ENCODE measurements at regions not wholly inside any gene's neighbourhood (a gene's known extent, or its start where the extent isn't known, plus 50 kb on each side); places are given as distances from the start of the nearest gene placed in this dataset.

DNA sequence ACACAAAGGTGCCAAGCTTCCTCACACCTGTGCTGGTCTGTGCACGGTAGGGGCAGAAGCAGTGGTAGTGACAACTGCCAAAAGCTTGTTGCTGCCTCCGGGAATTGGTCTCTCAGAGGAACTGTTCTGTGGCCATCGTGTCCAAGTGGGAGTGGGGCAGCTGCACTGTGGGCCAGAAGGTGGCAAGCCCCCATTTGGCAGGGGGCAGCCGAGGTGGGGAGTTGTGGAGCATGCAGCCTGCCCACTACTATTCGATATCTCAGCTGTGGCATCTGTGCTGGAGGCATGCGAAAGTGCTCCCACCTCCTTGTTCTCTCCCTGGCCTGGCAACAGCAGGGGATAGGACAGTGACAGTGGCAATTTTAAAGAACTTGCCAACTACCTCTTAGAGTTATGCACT lies 192.8 kb downstream of the TBX22 start:
- POLR2A ChIA-PET = no interaction called here
- FAIRE-seq = no peak
- no peak for DNase-seq (ENCODE audit: low read depth, low spot score)

More for the DNA sequence above, 192.8 kb downstream of the TBX22 start:
- no peak for ATAC-seq
- Histone ChIP-seq H3K9ac (ENCODE audit: control insufficient read depth, insufficient read depth, low read length) (no peak overlapping the region), H3K4me1 (ENCODE audit: control insufficient read depth, insufficient read depth, low read length) (no peaks in the 10 kb centered on the region), H3K9me3 (replicated peaks; ENCODE audit: control insufficient read depth, insufficient read depth, low read length) (no peaks in the 10 kb centered on the region), H3K27ac (ENCODE audit: control insufficient read depth, insufficient read depth) (no peak overlapping the region), H3K4me2 (ENCODE audit: control insufficient read depth, insufficient read depth) (no peak overlapping the region), H3K4me3 (no peak overlapping the region), H4K20me1 (ENCODE audit: control insufficient read depth, insufficient read depth) (no peaks in the 10 kb centered on the region), H2AFZ (ENCODE audit: control insufficient read depth, low read depth, low read length) (no peak overlapping the region), H3K27me3 (replicated peaks in 1 of 2; ENCODE audit: control insufficient read depth in 2 of 2, insufficient read depth in 2 of 2, low read length in 1 of 2) (no peaks in the 10 kb centered on the region), H3K79me2 (ENCODE audit: control insufficient read depth, insufficient read depth, low read length) (no peaks in the 10 kb centered on the region), H3K36me3 (ENCODE audit: control insufficient read depth in 2 of 2, insufficient read depth in 2 of 2, low read length in 1 of 2) (no peaks in the 10 kb centered on the region)
- ChIA-PET RAD21 (ENCODE audit: unreplicated experiment) (no interaction called here), CTCF (no interaction called here), SMC1A (ENCODE audit: uncharacterized antibody, unreplicated experiment) (no interaction called here)
- TF ChIP-seq NR2C2 (IDR thresholded peaks at IDR 0.05; ENCODE audit: borderline replicate concordance, control insufficient read depth, insufficient read length, low read depth) (no peak), SP1 (IDR thresholded peaks at IDR 0.05; ENCODE audit: low read depth, low read length) (no peak), POLR2A (IDR thresholded peaks at IDR 0.05; ENCODE audit: low read depth, low read length) (no peak), CEBPB (IDR thresholded peaks at IDR 0.05; ENCODE audit: borderline replicate concordance in 1 of 2, low read depth in 2 of 2, low read length in 2 of 2) (no peak), YBX1 (IDR thresholded peaks at IDR 0.05) (no peak), CHD1 (IDR thresholded peaks at IDR 0.05; ENCODE audit: low read depth, low read length) (no peak), RB1 (IDR thresholded peaks at IDR 0.05; ENCODE audit: borderline replicate concordance) (no peak), PAX8 (IDR thresholded peaks at IDR 0.05) (no peak), ZNF207 (IDR thresholded peaks at IDR 0.05; ENCODE audit: borderline replicate concordance) (no peak), NFIC (IDR thresholded peaks at IDR 0.05; ENCODE audit: low read depth, low read length) (no peak)
- TF ChIP-seq, protein P1, sequence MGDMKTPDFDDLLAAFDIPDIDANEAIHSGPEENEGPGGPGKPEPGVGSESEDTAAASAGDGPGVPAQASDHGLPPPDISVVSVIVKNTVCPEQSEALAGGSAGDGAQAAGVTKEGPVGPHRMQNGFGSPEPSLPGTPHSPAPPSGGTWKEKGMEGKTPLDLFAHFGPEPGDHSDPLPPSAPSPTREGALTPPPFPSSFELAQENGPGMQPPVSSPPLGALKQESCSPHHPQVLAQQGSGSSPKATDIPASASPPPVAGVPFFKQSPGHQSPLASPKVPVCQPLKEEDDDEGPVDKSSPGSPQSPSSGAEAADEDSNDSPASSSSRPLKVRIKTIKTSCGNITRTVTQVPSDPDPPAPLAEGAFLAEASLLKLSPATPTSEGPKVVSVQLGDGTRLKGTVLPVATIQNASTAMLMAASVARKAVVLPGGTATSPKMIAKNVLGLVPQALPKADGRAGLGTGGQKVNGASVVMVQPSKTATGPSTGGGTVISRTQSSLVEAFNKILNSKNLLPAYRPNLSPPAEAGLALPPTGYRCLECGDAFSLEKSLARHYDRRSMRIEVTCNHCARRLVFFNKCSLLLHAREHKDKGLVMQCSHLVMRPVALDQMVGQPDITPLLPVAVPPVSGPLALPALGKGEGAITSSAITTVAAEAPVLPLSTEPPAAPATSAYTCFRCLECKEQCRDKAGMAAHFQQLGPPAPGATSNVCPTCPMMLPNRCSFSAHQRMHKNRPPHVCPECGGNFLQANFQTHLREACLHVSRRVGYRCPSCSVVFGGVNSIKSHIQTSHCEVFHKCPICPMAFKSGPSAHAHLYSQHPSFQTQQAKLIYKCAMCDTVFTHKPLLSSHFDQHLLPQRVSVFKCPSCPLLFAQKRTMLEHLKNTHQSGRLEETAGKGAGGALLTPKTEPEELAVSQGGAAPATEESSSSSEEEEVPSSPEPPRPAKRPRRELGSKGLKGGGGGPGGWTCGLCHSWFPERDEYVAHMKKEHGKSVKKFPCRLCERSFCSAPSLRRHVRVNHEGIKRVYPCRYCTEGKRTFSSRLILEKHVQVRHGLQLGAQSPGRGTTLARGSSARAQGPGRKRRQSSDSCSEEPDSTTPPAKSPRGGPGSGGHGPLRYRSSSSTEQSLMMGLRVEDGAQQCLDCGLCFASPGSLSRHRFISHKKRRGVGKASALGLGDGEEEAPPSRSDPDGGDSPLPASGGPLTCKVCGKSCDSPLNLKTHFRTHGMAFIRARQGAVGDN (IDR thresholded peaks at IDR 0.05) = no peak
- TF ChIP-seq, protein P2, sequence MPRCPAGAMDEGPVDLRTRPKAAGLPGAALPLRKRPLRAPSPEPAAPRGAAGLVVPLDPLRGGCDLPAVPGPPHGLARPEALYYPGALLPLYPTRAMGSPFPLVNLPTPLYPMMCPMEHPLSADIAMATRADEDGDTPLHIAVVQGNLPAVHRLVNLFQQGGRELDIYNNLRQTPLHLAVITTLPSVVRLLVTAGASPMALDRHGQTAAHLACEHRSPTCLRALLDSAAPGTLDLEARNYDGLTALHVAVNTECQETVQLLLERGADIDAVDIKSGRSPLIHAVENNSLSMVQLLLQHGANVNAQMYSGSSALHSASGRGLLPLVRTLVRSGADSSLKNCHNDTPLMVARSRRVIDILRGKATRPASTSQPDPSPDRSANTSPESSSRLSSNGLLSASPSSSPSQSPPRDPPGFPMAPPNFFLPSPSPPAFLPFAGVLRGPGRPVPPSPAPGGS (IDR thresholded peaks at IDR 0.05; ENCODE audit: borderline replicate concordance, insufficient read depth, low read depth, low read length, poor library complexity, severe bottlenecking) = no peak
- WGBS (ENCODE audit: insufficient coverage, insufficient replicate concordance, low lambda C conversion rate, missing lambda C conversion rate) = 33% methylated on average over 6 of the region's 6 CpGs
- in situ Hi-C loops (cut with MboI) (no loop called here), intact Hi-C loops (cut with micrococcal nuclease; ENCODE audit: unreplicated experiment) (no loop called here)
- no TSS peak for BruUV-seq (replicated peaks)

Data from GM12878 (cell line).